Skin epidermis (tissue), 12 donors: ENCODE measurements at regions not wholly inside any gene's neighbourhood (a gene's known extent, or its start where the extent isn't known, plus 50 kb on each side); places are given as distances from the start of the nearest gene placed in this dataset.

Experiments used
- H3K27ac ChIP-seq, 21 experiments: fragments of 200-600 bp; sonication (generic) in 11 of 21; one replicate each; pipeline ENCODE4 v1.5.0; 2020; ENCODE audit warnings: mild to moderate bottlenecking in 3 of 21, inconsistent platforms in 2 of 21, moderate library complexity in 2 of 21
- H3K4me3 ChIP-seq, 7 experiments: fragments of 200-600 bp; sonication (generic) in 2 of 7; one replicate each; pipeline ENCODE4 v1.5.0; 2020; ENCODE audit warnings: inconsistent platforms in 2 of 7, mild to moderate bottlenecking in 2 of 7, moderate library complexity in 1 of 7

- no peak overlapping the region for H3K4me3 ChIP-seq
- no peak overlapping the region for H3K27ac ChIP-seq
Measured at GRCh38 chr1:30302858-30303257, 420.5 kb downstream of the MATN1 start.

DNA sequence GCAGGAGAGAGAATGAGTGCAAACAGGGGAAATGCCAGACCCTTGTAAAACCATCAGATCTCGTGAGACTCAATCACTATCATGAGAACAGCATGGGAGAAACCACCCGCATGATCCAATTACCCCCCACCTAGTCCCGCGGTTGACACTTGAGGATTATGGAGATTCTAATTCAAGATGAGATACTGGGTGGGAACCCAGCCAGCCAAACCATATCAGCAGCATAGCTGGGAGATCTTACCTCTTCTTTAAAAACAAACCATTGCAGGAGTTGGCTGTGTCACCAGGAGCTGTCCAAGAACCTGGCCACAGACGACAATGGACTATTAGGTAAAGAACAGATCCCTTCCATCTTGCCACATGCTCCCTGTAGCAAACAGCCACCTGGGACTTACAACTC lies 422.7 kb downstream of the MATN1 start:
- H3K4me3 ChIP-seq: no peak overlapping the region
- no peak overlapping the region for H3K27ac ChIP-seq

DNA sequence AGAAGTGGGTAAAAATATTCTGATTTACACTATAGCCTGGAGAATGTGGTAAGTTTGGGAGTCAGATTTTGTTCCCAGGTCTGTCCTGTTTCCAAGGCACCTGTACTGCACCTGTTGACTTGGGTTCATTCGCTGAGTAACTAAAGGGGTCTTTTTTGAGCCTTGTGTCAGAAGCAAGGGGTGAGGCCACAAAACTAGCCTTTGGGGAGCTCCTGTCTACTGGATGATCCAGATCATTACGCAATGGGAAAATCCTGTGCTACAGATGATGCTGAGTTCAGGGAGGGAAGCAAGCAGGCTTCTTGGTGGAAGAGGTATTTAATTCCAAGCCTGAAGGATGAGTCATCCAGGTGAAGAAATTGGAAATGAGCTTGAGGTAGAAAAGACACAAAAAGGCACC lies 424.0 kb downstream of the MATN1 start:
- Histone ChIP-seq H3K27ac (no peak overlapping the region), H3K4me3 (no peak overlapping the region)

- Histone ChIP-seq H3K27ac (peak overlapping the region in 1 of 21 experiments; percentile 61), H3K4me3 (no peak overlapping the region)
Measured at GRCh38 chr1:30295674-30296073, 427.7 kb downstream of the MATN1 start.

- Histone ChIP-seq H3K27ac (peak overlapping the region in 1 of 21 experiments; percentile 61), H3K4me3 (no peak overlapping the region)
Measured at GRCh38 chr1:30295266-30295665, 428.1 kb downstream of the MATN1 start.

- no peak overlapping the region for H3K27ac ChIP-seq
- no peak overlapping the region for H3K4me3 ChIP-seq
Measured at GRCh38 chr1:30294508-30294907, 428.9 kb downstream of the MATN1 start.

- H3K4me3 ChIP-seq: no peak overlapping the region
- no peak overlapping the region for H3K27ac ChIP-seq
Measured at GRCh38 chr1:30292451-30292850, 430.9 kb downstream of the MATN1 start.

GRCh38 chr1:30291526-30291925 lies 431.9 kb downstream of the MATN1 start:
- Histone ChIP-seq H3K4me3 (no peak overlapping the region), H3K27ac (peak overlapping the region in 1 of 21 experiments; percentile 19)

- H3K27ac ChIP-seq: peak overlapping the region in 1 of 21 experiments; percentile 62
- H3K4me3 ChIP-seq: no peak overlapping the region
Measured at GRCh38 chr1:30290581-30290980, 432.8 kb downstream of the MATN1 start.

DNA sequence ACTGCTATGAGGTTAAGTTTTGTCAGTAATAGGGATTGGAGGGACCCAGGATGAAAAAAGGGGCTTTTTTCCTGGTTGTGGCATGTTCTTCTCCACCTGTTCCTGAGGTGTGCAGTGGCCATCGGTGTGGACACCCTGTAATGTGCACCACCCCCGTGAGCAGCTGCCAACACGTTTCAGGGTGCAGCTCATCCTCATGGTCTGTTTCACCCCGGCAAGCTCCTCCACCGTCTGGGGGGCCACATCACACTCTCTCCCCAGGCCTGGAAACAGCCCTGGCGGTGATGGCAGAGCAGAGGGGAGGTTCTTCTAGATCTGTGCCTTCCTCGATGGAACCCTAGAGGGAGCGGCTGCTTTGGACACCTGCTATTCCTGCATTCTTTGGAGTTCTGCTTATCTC lies 435.4 kb downstream of the MATN1 start:
- no peak overlapping the region for H3K4me3 ChIP-seq

GRCh38 chr1:30286988-30287839 lies 436.2 kb downstream of the MATN1 start:
- Histone ChIP-seq H3K4me3 (no peak overlapping the region), H3K27ac (peak overlapping the region in 1 of 21 experiments; percentile 59)

More for the DNA sequence above, 435.4 kb downstream of the MATN1 start:
- H3K27ac ChIP-seq: peak overlapping the region in 1 of 21 experiments; percentile 7

DNA sequence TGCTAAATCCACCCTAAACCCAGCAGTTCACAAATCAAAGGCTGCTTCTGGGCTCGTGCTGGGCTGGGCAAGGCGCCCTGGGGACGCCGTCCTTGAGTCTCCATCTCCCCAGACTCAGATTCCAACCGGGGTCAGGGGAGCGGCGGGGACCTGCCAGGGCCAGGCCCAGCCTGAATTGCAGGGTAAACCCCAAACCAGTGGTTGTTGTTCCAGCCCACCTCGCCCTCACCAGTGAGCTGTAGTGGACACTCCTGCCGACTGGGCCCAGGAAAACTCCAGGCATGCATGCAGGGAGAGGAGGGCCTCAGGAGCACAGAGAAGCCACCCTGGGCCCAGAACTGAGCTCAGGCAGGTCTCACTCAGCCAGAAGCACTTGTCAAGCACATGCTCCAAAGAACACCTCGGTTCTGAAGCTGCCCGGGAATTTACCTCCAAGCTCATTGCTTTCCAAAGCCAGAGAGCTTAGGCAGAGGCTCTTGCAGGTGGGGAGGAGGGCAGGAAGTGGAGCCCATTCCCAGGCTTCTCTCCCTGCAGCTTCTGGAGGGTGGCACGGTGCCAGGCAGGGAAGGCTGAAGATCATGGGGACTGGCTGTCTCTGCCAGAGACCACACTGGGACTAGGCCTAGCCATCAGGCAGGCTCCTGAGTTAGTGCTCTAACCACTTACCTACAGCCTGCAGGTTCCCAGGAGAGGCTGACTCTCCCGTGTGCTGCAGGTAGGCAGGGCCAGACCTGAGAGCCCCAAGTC lies 437.0 kb downstream of the MATN1 start:
- Histone ChIP-seq H3K4me3 (no peak overlapping the region), H3K27ac (peak overlapping the region in 1 of 21 experiments; percentile 59)

GRCh38 chr1:30285501-30285932 lies 437.9 kb downstream of the MATN1 start:
- Histone ChIP-seq H3K27ac (no peak overlapping the region), H3K4me3 (no peak overlapping the region)

GRCh38 chr1:30284728-30285475 lies 438.5 kb downstream of the MATN1 start:
- Histone ChIP-seq H3K27ac (no peak overlapping the region), H3K4me3 (no peak overlapping the region)

- Histone ChIP-seq H3K4me3 (no peak overlapping the region), H3K27ac (no peak overlapping the region)
Measured at GRCh38 chr1:30284226-30284625, 439.2 kb downstream of the MATN1 start.

DNA sequence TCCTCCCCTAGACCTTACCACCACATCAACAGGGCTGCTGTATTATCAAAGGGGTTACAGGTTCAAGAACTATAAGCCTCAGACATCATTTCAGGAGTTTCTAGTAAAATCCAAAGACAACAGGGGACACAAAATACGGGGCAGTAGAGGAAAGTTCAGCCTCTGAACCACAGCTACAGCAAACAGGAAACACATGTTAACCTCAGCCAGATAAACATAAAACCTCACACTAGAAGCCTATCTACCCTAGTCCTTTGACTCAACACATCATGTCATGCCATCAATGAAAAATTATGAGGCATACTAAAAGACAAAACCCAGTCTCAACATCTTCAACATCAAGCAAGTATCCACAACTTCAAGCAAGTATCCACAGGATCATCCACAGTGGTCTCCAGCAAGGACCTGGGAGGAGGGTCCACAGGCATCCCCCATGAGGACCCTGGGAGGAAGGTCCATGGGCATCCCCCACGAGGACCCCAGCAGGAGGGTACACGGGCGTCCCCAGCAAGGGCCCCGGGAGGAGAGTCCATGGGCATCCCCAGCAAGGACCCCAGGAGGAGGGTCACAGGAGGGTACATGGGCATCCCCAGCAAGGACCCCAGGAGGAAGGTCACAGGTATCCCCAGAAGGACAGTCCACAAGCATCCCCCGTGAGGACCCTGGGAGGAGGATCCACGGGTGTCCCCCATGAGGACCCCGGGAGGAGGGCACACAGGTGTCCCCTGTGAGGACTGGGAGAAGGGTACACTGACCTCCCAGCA lies 440.0 kb downstream of the MATN1 start:
- no peak overlapping the region for H3K4me3 ChIP-seq
- no peak overlapping the region for H3K27ac ChIP-seq

GRCh38 chr1:30280572-30280971 lies 442.8 kb downstream of the MATN1 start:
- H3K27ac ChIP-seq: no peak overlapping the region

DNA sequence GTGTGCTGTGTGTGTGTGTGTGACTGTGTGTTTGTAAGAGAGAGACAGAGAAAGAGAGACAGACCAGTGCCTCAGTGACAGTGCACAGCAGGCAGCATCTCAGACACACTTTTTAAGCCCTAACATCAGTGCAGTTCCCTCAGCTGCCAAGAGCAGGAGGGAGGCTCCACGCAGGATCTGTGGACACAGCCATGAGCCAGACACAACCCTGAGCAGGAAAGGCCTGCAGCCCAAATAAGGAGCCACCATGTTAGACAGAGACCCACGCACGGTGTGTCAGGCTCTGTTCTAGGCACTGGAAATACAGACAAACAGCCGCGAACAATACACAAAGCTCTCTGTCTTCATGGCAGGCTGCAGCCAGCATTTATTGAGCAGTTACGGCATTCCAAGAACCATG lies 445.5 kb downstream of the MATN1 start:
- Histone ChIP-seq H3K27ac (no peak overlapping the region), H3K4me3 (no peak overlapping the region)

More at GRCh38 chr1:30280572-30280971, 442.8 kb downstream of the MATN1 start:
- H3K4me3 ChIP-seq: no peak overlapping the region

DNA sequence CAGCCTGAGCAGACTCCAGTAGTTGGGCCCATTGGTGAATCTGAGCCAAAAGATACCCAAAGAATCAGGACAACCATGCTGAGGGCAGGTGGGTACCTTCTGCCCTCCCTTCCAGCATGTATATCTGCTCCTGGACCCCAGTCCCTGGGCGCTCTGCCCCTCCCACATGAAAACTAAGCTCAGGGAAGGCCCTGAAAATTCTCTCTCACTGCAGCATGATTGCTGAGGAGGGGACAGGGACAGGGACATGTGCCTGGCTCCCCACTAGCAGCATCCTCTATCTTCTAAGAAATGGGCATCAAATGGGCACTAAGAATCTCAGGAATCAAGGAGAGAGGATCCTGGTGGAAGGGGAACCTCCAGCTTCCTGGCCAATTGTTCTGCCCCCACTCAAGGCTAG lies 446.0 kb downstream of the MATN1 start:
- Histone ChIP-seq H3K27ac (no peak overlapping the region), H3K4me3 (no peak overlapping the region)
